Non-pigmented ciliary epithelial cell (primary cell): ENCODE measurements at regions not wholly inside any gene's neighbourhood (a gene's known extent, or its start where the extent isn't known, plus 50 kb on each side); places are given as distances from the start of the nearest gene placed in this dataset.
"Not testable (repeated sequence)": the region's sequence is repeated elsewhere in the genome, so short reads cannot be mapped to it uniquely, and the experiment has no call there.

ENCODE experiments used
- DNase-seq: peaks from one replicate; pipeline ENCODE4 v3.0.0-alpha.2; 2010; ENCODE audit warnings: low read depth

- DNase-seq: no peak
These were observed 60.7 kb upstream of the PHF21A start for GRCh38 chr11:46181843-46182424.

- DNase-seq: no peak
These were observed 60.1 kb upstream of the PHF21A start for GRCh38 chr11:46181387-46181786.

DNA sequence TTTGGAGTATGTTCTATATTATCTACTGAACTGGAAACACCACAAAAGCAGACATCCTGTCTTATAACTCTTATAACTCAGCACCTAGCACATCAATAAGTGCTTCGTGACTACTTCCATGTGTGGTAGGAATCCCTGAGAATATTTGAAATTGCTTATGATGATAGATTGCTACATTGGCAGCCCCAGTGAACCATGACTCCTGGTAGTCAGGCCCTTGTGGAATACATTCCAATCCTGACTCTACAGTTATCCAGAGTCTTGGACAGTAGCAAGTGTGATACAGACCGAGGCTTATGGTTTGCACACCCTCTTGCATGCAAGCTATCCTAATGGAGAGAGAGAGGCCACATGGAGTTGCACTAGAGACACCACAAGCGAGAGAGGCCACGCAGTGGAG is 59.5 kb upstream of the PHF21A start:
- no peak for DNase-seq

- no peak for DNase-seq
These were observed 57.3 kb upstream of the PHF21A start for GRCh38 chr11:46178513-46178912.

GRCh38 chr11:46176421-46176820 is 55.2 kb upstream of the PHF21A start:
- no peak for DNase-seq

DNA sequence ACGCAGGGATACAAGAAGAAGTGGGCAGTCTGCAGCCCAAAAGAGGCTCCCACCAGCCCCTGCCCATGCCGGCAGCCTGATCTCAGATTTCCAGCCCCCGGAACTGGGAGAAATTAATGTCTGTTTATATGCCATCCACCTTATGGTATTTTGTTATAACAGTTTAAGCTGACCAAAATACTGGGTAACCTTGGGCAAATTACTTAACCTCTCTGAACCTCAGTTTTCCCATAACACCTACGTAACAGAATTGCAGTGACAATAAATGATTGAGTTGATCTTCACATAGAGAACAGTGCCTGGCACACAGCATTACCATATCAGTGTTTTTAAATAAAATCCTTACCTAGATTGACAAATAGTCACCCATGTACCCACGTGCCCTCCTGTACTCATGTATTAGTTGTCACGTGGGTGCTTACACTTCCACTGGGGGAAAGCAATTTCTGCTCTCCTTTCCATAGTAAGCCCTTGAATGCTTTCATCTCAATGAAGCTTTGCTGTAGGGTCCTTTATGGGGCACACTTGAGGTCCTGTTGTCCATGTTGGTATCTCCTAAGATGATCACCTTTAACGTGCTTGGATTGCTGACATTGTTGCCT is 54.2 kb upstream of the PHF21A start:
- DNase-seq: no peak

- not testable (repeated sequence) for DNase-seq
These were observed 50.4 kb upstream of the PHF21A start for GRCh38 chr11:46171693-46172092.
